IMR-90 (cell line): ENCODE measurements at regions not wholly inside any gene's neighbourhood (a gene's known extent, or its start where the extent isn't known, plus 50 kb on each side); places are given as distances from the start of the nearest gene placed in this dataset.

Experiments
- ATAC-seq: fragments of 200-7000 bp; cut with Tn5 transposase; 2 replicates; pipeline ENCODE4 v1.9.1; 2020; ENCODE audit warnings: low read depth, mild to moderate bottlenecking, moderate library complexity
- BruUV-seq: library from RNA; stranded (reverse); fragments of 400-500 nt; replicated peaks from 2 replicates; lab custom pipeline; 2021; lab: Mats Ljungman, UMichigan
- CTCF ChIA-PET: fragments of 300-600 bp; formaldehyde crosslinking; extraction: SDS; loops from one replicate; lab custom pipeline; 2021; ENCODE audit warnings: antibody characterized with exemption; lab: Yijun Ruan, JAX
- POLR2A ChIA-PET: fragments of 300-600 bp; sonication (Branson Sonifier 250); formaldehyde crosslinking; loops from one replicate; lab custom pipeline; 2022; ENCODE audit warnings: antibody characterized with exemption; ENCODE audit not compliant: unreplicated experiment; lab: Charles Lee
- DNase-seq: peaks from one replicate; pipeline ENCODE4 v3.0.0; 2013
- H2AFZ ChIP-seq: replicated peaks from 2 replicates; pipeline ENCODE3; 2013; ENCODE audit warnings: low read length, mild to moderate bottlenecking; ENCODE audit not compliant: poor library complexity
- H2AK5ac ChIP-seq: 2 replicates; pipeline ENCODE4 v1.6.1; 2013; ENCODE audit warnings: low read depth, low read length, inconsistent platforms
- H2AK9ac ChIP-seq: replicated peaks from 2 replicates; pipeline ENCODE3; 2013; ENCODE audit warnings: mild to moderate bottlenecking, low read depth, low read length, moderate library complexity; ENCODE audit not compliant: poor library complexity
- H2BK120ac ChIP-seq: 2 replicates; pipeline ENCODE4 v1.6.1; 2013; ENCODE audit warnings: low read depth, low read length, inconsistent platforms
- H2BK15ac ChIP-seq: 3 replicates; pipeline ENCODE4 v1.6.1; 2013; ENCODE audit warnings: low read depth, low read length, inconsistent platforms
- H2BK20ac ChIP-seq: 2 replicates; pipeline ENCODE4 v1.6.1; 2013; ENCODE audit warnings: low read depth, mild to moderate bottlenecking, inconsistent platforms, low read length, moderate library complexity
- H2BK5ac ChIP-seq: 2 replicates; pipeline ENCODE4 v1.6.1; 2013; ENCODE audit warnings: mild to moderate bottlenecking, low read depth, low read length, inconsistent platforms; ENCODE audit not compliant: poor library complexity, severe bottlenecking
- H3K14ac ChIP-seq: replicated peaks from 2 replicates; pipeline ENCODE4 v1.6.1; 2013; ENCODE audit warnings: low read depth, low read length, inconsistent platforms
- H3K18ac ChIP-seq: 2 replicates; pipeline ENCODE4 v1.6.1; 2013; ENCODE audit warnings: low read depth, low read length, control low read depth
- H3K23ac ChIP-seq: 2 replicates; pipeline ENCODE4 v1.6.1; 2013; ENCODE audit warnings: low read depth, low read length, inconsistent platforms
- H3K27ac ChIP-seq: 2 replicates; pipeline ENCODE4 v1.5.1; 2013; ENCODE audit warnings: mild to moderate bottlenecking, control low read depth, low read length; ENCODE audit not compliant: insufficient read depth
- H3K27me3 ChIP-seq: 2 replicates; pipeline ENCODE4 v1.6.1; 2013; ENCODE audit warnings: low read length; ENCODE audit not compliant: control insufficient read depth, insufficient read depth
- H3K36me3 ChIP-seq: 2 replicates; pipeline ENCODE4 v1.6.1; 2013; ENCODE audit warnings: low read length, mixed read lengths; ENCODE audit not compliant: control insufficient read depth, insufficient read depth
- H3K4ac ChIP-seq: 2 replicates; pipeline ENCODE4 v1.6.1; 2013; ENCODE audit warnings: low read depth, low read length, inconsistent platforms
- H3K4me1 ChIP-seq: 2 replicates; pipeline ENCODE4 v1.6.1; 2013; ENCODE audit warnings: low read length, mixed read lengths; ENCODE audit not compliant: control insufficient read depth, insufficient read depth
- H3K4me2 ChIP-seq: 2 replicates; pipeline ENCODE4 v1.6.1; 2013; ENCODE audit warnings: low read depth, mild to moderate bottlenecking, control low read depth, low read length, moderate library complexity
- H3K4me3 ChIP-seq: 2 replicates; pipeline ENCODE4 v1.5.1; 2013; ENCODE audit warnings: low read depth, mild to moderate bottlenecking, control low read depth, low read length, moderate library complexity; ENCODE audit not compliant: insufficient read depth
- H3K56ac ChIP-seq: 2 replicates; pipeline ENCODE4 v1.6.1; 2013; ENCODE audit warnings: low read length, inconsistent platforms; ENCODE audit not compliant: insufficient read depth; ENCODE audit errors: extremely low read depth
- H3K79me1 ChIP-seq, 2 experiments: 2 replicates each; pipeline ENCODE4 v1.6.1; 2013; ENCODE audit warnings: low read length in 2 of 2, inconsistent platforms in 1 of 2, low read depth in 1 of 2
- H3K9ac ChIP-seq: 2 replicates; pipeline ENCODE4 v1.6.1; 2013; ENCODE audit warnings: low read depth, low read length, control low read depth
- H3K9me1 ChIP-seq: 2 replicates; pipeline ENCODE4 v1.6.1; 2013; ENCODE audit warnings: low read length, inconsistent platforms; ENCODE audit not compliant: insufficient read depth
- H3K9me3 ChIP-seq: 2 replicates; pipeline ENCODE4 v1.6.1; 2013; ENCODE audit warnings: low read length; ENCODE audit not compliant: control insufficient read depth, insufficient read depth
- H4K20me1 ChIP-seq: 2 replicates; pipeline ENCODE4 v1.6.1; 2013; ENCODE audit warnings: low read length, inconsistent platforms; ENCODE audit not compliant: insufficient read depth
- H4K5ac ChIP-seq: 2 replicates; pipeline ENCODE4 v1.6.1; 2013; ENCODE audit warnings: mild to moderate bottlenecking, low read depth, low read length, control low read depth
- H4K8ac ChIP-seq, 2 experiments: 2 replicates each; pipeline ENCODE4 v1.6.1; 2013; ENCODE audit warnings: low read depth in 2 of 2, low read length in 2 of 2, control low read depth in 1 of 2, inconsistent platforms in 1 of 2
- H4K91ac ChIP-seq: 2 replicates; pipeline ENCODE4 v1.6.1; 2013; ENCODE audit warnings: low read depth, low read length, inconsistent platforms; ENCODE audit not compliant: insufficient read depth
- CTCF ChIP-seq: conservative IDR thresholded peaks from 2 replicates; pipeline ENCODE4 v1.5.1; 2012; ENCODE audit warnings: mild to moderate bottlenecking, low read depth, low read length, improper control_type of control experiment
- ELK1 ChIP-seq: fragments of 150-350 bp; IDR thresholded peaks from 2 replicates; pipeline ENCODE4 v1.6.1; 2016; ENCODE audit warnings: low read depth, mild to moderate bottlenecking, low read length, moderate library complexity, borderline replicate concordance
- FOS ChIP-seq: fragments of 150-350 bp; IDR thresholded peaks from 2 replicates; pipeline ENCODE4 v1.6.1; 2016; ENCODE audit warnings: low read depth, low read length
- MAZ ChIP-seq: IDR thresholded peaks from 2 replicates; pipeline ENCODE4 v1.6.1; 2012; ENCODE audit warnings: low read depth, mild to moderate bottlenecking, low read length, improper control_type of control experiment, moderate library complexity, borderline replicate concordance
- MXI1 ChIP-seq: IDR thresholded peaks from 2 replicates; pipeline ENCODE4 v1.6.1; 2012; ENCODE audit warnings: low read depth, mild to moderate bottlenecking, low read length, moderate library complexity, borderline replicate concordance
- POLR2A ChIP-seq: IDR thresholded peaks from 2 replicates; pipeline ENCODE4 v1.6.1; 2012; ENCODE audit warnings: mild to moderate bottlenecking, low read depth, low read length
- RAD21 ChIP-seq: IDR thresholded peaks from 2 replicates; pipeline ENCODE4 v1.6.1; 2012; ENCODE audit warnings: low read length, improper control_type of control experiment
- RFX5 ChIP-seq: IDR thresholded peaks from 2 replicates; pipeline ENCODE4 v1.8.0; 2012; ENCODE audit warnings: low read depth, mild to moderate bottlenecking, low read length, moderate library complexity
- WGBS, 2 experiments: methylation state at CpG; one replicate each; pipeline versions ENCODE4 v1.1.5 to v1.1.7; 2013; ENCODE audit warnings: missing lambda C conversion rate in 2 of 2; ENCODE audit not compliant: insufficient read length in 1 of 2; ENCODE audit errors: extremely low coverage in 2 of 2; 5-methylcytosine and 5-hydroxymethylcytosine counted together
- dilution Hi-C: fragments of 300-500 bp; cut with HindIII; formaldehyde crosslinking; loops from one replicate; pipeline ENCODE4 v1.14.3; 2018; ENCODE audit warnings: low sequenced_read_pairs; ENCODE audit not compliant: unreplicated experiment
- in situ Hi-C: fragments of 300-500 bp; cut with MboI; formaldehyde crosslinking; loops from 3 replicates; pipeline ENCODE4 v1.14.3; 2019; ENCODE audit warnings: low sequenced_read_pairs, inconsistent platforms, mixed read lengths
- intact Hi-C: fragments of 100-400 bp; cut with micrococcal nuclease; formaldehyde crosslinking; loops from 2 replicates; pipeline ENCODE4 v1.10.0; 2022
- TF ChIP-seq, protein P1 (sequence below): fragments of 150-350 bp; IDR thresholded peaks from 2 replicates; pipeline ENCODE4 v1.6.1; 2017; ENCODE audit warnings: mild to moderate bottlenecking, antibody characterized with exemption, low read length, low read depth

DNA sequence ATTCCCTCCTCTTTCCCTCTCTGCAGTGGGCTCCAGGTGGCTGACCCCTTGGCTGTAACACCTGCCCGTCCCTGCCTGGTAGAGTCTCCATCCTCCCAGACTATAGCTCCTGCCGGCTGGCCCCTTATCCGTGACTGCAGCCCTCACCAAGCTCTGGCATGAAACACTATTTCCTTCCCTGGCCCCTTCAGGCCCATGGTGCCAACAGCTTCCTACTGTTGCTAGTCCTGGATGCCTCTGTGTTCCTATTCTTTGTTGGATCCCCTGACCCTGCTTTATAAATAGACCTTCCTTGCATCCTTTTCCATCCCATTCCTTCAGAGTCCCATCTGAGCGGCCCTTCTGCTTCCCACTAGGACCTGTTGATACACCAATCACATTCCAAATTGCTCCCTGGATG is 195.0 kb downstream of the ZNF326 start:
- Histone ChIP-seq H4K5ac (no peak overlapping the region), H3K23ac (no peak overlapping the region), H3K27ac (no peak overlapping the region), H3K27me3 (no peaks in the 10 kb centered on the region), H3K18ac (no peak overlapping the region), H4K91ac (no peak overlapping the region), H3K79me1 (no peaks in the 10 kb centered on the region), H3K9me3 (no peaks in the 10 kb centered on the region), H3K4me3 (no peak overlapping the region), H2AK5ac (no peak overlapping the region), H3K9me1 (no peaks in the 10 kb centered on the region), H3K56ac (no peak overlapping the region), H3K4me2 (no peak overlapping the region), H2BK120ac (no peak overlapping the region), H3K36me3 (no peaks in the 10 kb centered on the region), H2BK5ac (no peak overlapping the region), H2AFZ (no peak overlapping the region), H3K4ac (no peak overlapping the region), H3K14ac (no peak overlapping the region), H3K9ac (no peak overlapping the region), H2BK20ac (no peak overlapping the region), H3K4me1 (no peaks in the 10 kb centered on the region), H4K20me1 (no peaks in the 10 kb centered on the region), H2BK15ac (no peak overlapping the region), H2AK9ac (no peak overlapping the region), H4K8ac (no peak overlapping the region)
- in situ Hi-C loops: no loop called here
- no peak for TF ChIP-seq RFX5
- TF ChIP-seq POLR2A: no peak
- TF ChIP-seq CTCF: no peak
- TF ChIP-seq MAZ: no peak
- no peak for TF ChIP-seq ELK1
- TF ChIP-seq MXI1: no peak
- TF ChIP-seq RAD21: no peak
- TF ChIP-seq, protein P1, sequence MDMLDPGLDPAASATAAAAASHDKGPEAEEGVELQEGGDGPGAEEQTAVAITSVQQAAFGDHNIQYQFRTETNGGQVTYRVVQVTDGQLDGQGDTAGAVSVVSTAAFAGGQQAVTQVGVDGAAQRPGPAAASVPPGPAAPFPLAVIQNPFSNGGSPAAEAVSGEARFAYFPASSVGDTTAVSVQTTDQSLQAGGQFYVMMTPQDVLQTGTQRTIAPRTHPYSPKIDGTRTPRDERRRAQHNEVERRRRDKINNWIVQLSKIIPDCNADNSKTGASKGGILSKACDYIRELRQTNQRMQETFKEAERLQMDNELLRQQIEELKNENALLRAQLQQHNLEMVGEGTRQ: no peak
- TF ChIP-seq FOS: no peak
- dilution Hi-C loops: no loop called here
- BruUV-seq: no TSS peak
- ATAC-seq (no peak), DNase-seq (no peak)
- WGBS, 2 experiments: 61% methylated on average over 2 of the region's 4 CpGs; no CpG with 5 or more reads in 1 of the 2 experiments
- ChIA-PET POLR2A (no interaction called here), CTCF (no interaction called here)
- intact Hi-C loops: no loop called here
